Osteoblast (primary cell): ENCODE measurements at regions not wholly inside any gene's neighbourhood (a gene's known extent, or its start where the extent isn't known, plus 50 kb on each side); places are given as distances from the start of the nearest gene placed in this dataset.

Experiments
- DNase-seq: peaks from one replicate; pipeline ENCODE4 v3.0.0; 2011; ENCODE audit warnings: low spot score, mixed read lengths; ENCODE audit not compliant: insufficient read length; ENCODE audit errors: missing footprints
- H2AFZ ChIP-seq: 2 replicates; pipeline ENCODE4 v1.6.0; 2011; ENCODE audit warnings: mild to moderate bottlenecking, low read length
- H3K27ac ChIP-seq: 2 replicates; pipeline ENCODE4 v1.5.1; 2011; ENCODE audit warnings: mild to moderate bottlenecking, low read depth, low read length, moderate library complexity
- H3K27me3 ChIP-seq: 2 replicates; pipeline ENCODE4 v1.6.0; 2012; ENCODE audit warnings: mild to moderate bottlenecking, control low read depth, inconsistent platforms, low read length, moderate library complexity; ENCODE audit not compliant: insufficient read depth
- H3K36me3 ChIP-seq: 2 replicates; pipeline ENCODE4 v1.5.1; 2011; ENCODE audit warnings: mild to moderate bottlenecking, low read length, control low read depth, moderate library complexity; ENCODE audit not compliant: insufficient read depth
- H3K4me1 ChIP-seq: 2 replicates; pipeline ENCODE4 v1.5.1; 2011; ENCODE audit warnings: mild to moderate bottlenecking, low read length, control low read depth, moderate library complexity; ENCODE audit not compliant: insufficient read depth
- H3K4me2 ChIP-seq: 2 replicates; pipeline ENCODE4 v1.6.0; 2011; ENCODE audit warnings: mild to moderate bottlenecking, low read length; ENCODE audit not compliant: insufficient read depth
- H3K4me3 ChIP-seq: fragments of 200-600 bp; sonication (generic); 3 replicates; pipeline ENCODE4 v1.5.1; 2012; ENCODE audit warnings: mild to moderate bottlenecking, low read length, inconsistent platforms; ENCODE audit not compliant: insufficient read depth
- H3K79me2 ChIP-seq: 2 replicates; pipeline ENCODE4 v1.6.0; 2012; ENCODE audit warnings: mild to moderate bottlenecking, low read length, control low read depth, inconsistent platforms; ENCODE audit not compliant: insufficient read depth
- H3K9me3 ChIP-seq: 2 replicates; pipeline ENCODE4 v1.5.1; 2011; ENCODE audit warnings: low read depth, low read length, control low read depth
- H4K20me1 ChIP-seq: 2 replicates; pipeline ENCODE4 v1.6.0; 2012; ENCODE audit warnings: mild to moderate bottlenecking, low read length, control low read depth; ENCODE audit not compliant: insufficient read depth
- CTCF ChIP-seq: IDR thresholded peaks from 2 replicates; pipeline ENCODE4 v1.5.1; 2011; ENCODE audit warnings: mild to moderate bottlenecking, low read depth, low read length, moderate library complexity; ENCODE audit errors: extremely low read depth

- Histone ChIP-seq H3K36me3 (no peaks in the 10 kb centered on the region), H3K9me3 (no peaks in the 10 kb centered on the region), H3K4me1 (no peaks in the 10 kb centered on the region), H4K20me1 (no peaks in the 10 kb centered on the region), H3K4me2 (no peak overlapping the region), H3K4me3 (no peak overlapping the region), H3K27ac (no peak overlapping the region), H3K79me2 (no peaks in the 10 kb centered on the region), H2AFZ (no peak overlapping the region), H3K27me3 (no peaks in the 10 kb centered on the region)
- no peak for TF ChIP-seq CTCF
- DNase-seq, result no peak
These were observed 624.6 kb downstream of the SI start for GRCh38 chr3:164453714-164454113.

- Histone ChIP-seq H2AFZ (no peak overlapping the region), H3K27me3 (no peaks in the 10 kb centered on the region), H3K4me3 (no peak overlapping the region), H3K27ac (no peak overlapping the region), H3K9me3 (peaks cover 4% of the 10 kb centered on the region), H3K79me2 (no peaks in the 10 kb centered on the region), H3K4me1 (no peaks in the 10 kb centered on the region), H3K36me3 (no peaks in the 10 kb centered on the region), H3K4me2 (no peak overlapping the region), H4K20me1 (no peaks in the 10 kb centered on the region)
- DNase-seq, result no peak
- TF ChIP-seq CTCF, result no peak
These were observed 625.6 kb downstream of the SI start for GRCh38 chr3:164452707-164453106.

GRCh38 chr3:164451072-164451910 is 627.0 kb downstream of the SI start:
- Histone ChIP-seq H3K4me2 (no peak overlapping the region), H3K4me1 (no peaks in the 10 kb centered on the region), H3K79me2 (no peaks in the 10 kb centered on the region), H3K27ac (no peak overlapping the region), H3K9me3 (peaks cover 4% of the 10 kb centered on the region), H3K27me3 (no peaks in the 10 kb centered on the region), H3K4me3 (no peak overlapping the region), H3K36me3 (no peaks in the 10 kb centered on the region), H2AFZ (no peak overlapping the region), H4K20me1 (no peaks in the 10 kb centered on the region)
- TF ChIP-seq CTCF, result no peak
- DNase-seq, result no peak

- Histone ChIP-seq H4K20me1 (no peaks in the 10 kb centered on the region), H3K4me3 (no peak overlapping the region), H3K27ac (no peak overlapping the region), H3K27me3 (no peaks in the 10 kb centered on the region), H3K4me1 (no peaks in the 10 kb centered on the region), H3K9me3 (peaks cover 4% of the 10 kb centered on the region), H2AFZ (no peak overlapping the region), H3K36me3 (no peaks in the 10 kb centered on the region), H3K79me2 (no peaks in the 10 kb centered on the region), H3K4me2 (no peak overlapping the region)
- DNase-seq, result no peak
- no peak for TF ChIP-seq CTCF
These were observed 627.9 kb downstream of the SI start for GRCh38 chr3:164450276-164450905.
